ELF-1 (cell line): ENCODE measurements at regions not wholly inside any gene's neighbourhood (a gene's known extent, or its start where the extent isn't known, plus 50 kb on each side); places are given as distances from the start of the nearest gene placed in this dataset.
"Not testable (repeated sequence)": the region's sequence is repeated elsewhere in the genome, so short reads cannot be mapped to it uniquely, and the experiment has no call there.

Experiments
- DNase-seq: peaks from one replicate; pipeline ENCODE4 v3.0.0-alpha.2; 2016; ENCODE audit warnings: low read depth, low spot score

DNA sequence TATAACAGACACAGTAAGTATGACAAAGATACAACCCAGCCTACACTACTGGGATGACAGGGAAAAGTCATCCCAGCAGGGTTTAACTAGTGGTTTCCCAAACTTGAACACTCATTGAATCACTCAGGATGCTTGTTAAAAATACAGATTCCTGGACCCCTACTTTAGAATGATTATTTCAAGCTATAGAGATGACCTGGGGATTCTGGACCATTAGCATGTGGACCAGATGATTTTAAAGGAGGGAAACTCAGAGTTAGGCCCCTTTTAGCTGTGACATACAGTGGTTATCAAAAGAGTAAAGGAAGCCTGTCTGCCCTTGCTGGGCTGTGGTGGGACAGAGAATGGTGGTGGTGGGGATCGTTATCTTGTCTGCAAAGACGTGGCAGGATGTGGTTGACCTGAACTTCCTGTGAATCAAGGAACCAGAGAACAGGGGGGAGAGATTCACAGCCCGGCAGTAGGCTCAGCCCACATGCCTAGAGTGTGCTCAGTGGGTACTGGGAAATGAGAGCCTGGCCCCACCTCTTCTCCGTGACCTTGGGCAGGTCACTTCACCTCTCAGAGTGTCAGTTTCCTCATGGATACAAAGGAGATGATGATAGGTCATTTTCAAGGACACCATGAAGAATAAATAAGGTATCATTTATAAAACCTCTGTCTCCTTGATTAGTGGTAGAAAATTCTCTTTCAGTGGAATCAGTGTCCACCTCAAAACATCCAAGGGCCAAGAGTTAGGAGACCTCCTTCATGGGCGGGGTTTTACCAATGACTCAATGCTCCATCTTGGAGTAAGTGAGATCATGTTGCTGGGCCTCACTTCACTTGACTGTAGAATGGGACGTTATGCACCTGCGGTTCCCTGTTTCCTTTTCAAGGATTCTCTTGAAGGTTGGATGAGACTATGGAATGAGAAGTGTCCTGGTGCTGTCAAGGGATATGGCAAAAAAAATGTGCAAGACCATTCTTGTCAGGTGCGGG is 306.5 kb downstream of the RPLP1 start:
- no peak for DNase-seq

DNA sequence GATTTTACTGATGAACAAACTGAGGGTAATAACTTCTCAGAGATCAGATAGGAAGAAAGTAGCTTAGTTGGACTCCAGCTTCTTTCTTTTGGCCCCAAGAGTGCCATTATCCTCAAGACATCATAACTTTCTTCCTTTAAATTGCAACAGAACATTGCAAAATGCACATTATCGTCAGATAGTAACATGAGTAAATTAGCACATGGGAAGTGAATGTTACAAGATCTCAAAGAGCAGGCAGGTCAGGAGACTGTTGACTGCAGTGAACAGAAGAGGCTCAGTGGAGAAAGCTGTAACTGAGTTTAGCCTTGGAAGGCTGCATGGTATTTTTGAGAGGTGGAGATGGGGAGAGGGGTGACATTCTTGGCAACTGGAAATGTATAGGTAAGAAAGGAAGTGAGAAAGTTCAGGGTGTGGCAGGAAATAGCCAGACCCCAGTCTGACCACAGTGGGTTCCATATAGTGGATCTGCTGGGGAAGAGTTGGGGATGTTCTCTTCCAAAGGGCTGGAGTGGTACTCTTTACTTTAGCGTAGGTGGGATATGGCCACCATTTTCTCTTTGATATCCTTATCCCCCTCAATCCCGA is 307.7 kb downstream of the RPLP1 start:
- no peak for DNase-seq

GRCh38 chr15:69760890-69761568 is 308.4 kb downstream of the RPLP1 start:
- peak; percentile 62 for DNase-seq

DNA sequence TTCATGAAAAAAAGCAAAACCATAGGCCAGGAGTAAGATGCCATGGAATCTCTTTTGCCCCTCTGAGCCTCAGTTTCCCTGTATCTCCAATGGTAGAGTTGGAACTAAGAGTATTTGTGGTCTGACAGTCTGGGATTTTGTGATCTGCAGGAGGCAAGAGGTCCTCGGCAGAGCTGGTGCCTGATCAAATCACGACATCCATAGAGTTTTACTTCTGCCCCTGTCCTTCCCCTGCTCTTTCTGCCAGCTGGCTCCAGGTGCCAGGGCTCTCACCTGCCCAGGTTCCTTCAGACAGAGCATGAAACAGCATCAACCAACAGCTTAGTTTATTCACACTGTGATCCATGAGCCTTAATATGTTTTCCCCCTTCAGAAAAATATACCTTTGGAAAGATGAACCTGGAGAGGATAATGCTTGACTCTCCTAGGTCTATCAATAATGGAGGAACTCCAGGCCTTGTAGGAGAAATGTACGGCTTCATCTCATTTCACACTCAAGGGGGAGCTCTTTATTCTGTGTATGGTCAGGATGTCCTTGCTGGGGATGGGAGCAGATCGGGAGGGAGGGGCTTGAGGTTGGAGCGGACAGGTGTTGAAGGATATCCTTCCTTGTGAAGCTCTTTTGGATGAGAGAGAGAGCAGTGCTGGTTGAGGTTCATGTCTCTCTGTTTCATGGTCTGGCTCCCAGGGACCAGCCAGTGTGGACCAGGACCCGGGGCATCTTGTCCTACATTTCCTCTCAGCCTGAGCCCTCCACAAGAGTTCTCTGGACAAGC is 309.9 kb downstream of the RPLP1 start:
- DNase-seq: peak; percentile 71

DNA sequence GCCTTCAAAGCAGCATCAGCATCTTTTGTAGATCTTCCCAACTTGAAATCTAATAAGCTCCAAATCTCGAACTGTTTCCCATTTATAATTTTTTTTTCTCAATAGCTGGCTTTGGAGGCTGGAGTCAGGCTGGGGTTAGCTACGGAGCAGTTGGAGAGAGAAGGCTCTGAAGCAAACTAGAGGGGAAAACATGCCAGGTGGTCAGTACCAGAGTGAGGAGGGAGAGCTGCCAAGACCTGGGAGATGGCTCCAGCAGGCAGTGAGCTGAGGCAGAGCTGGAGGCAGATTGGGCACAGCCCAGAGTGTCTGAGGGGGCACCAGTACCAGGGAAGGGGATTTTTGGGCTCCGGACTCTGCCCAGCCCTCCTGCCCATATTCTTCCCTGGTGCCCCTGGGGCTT is 311.2 kb downstream of the RPLP1 start:
- DNase-seq: no peak

DNA sequence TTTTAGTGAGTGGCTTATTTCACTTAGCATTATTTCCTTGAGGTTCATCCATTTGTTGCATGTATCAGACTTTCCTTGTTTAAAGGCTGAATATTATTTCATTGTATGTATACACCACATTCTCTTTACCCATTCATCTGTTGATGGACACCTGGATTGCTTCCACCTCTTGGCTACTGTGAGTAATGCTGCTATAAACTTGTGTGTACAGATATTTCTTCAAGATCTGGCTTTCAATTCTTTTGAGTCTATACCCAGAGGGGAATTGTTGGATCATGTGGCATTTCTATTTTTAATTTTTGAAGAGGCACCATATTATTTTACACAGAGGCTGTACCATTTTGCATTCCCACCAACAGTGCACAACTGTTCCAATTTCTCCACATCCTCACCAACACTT is 313.5 kb downstream of the RPLP1 start:
- DNase-seq: no peak

GRCh38 chr15:69767191-69767590 is 314.6 kb downstream of the RPLP1 start:
- no peak for DNase-seq

DNA sequence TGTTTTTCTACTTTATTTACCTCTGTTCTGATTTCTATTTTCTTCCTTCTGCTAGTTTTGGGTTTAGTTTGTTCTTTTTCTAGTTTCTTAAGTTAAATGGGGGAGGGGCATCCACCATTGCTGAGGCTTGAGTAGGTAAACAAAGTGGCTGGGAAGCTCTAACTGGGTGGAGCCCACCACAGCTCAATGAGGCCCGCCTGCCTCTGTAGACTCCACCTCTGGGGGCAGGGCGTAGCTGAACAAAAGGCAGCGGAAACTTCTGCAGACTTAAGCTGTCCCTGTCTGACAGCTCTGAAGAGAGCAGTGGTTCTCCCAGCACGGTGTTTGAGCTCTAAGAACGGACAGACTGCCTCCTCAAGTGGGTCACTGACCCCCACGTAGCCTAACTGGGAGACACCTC is 316.7 kb downstream of the RPLP1 start:
- peak; percentile 62 for DNase-seq

DNA sequence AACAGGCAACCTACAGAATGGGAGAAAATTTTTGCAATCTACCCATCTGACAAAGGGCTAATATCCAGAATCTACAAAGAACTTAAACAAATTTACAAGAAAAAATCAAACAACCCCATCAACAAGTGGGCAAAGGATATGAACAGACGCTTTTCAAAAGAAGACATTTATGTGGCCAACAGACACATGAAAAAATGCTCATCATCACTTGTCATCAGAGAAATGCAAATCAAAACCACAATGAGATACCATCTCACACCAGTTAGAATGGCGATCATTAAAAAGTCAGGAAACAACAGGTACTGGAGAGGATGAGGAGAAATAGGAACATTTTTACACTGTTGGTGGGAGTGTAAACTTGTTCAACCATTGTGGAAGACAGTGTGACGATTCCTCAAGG is 321.6 kb downstream of the RPLP1 start:
- not testable (repeated sequence) for DNase-seq

DNA sequence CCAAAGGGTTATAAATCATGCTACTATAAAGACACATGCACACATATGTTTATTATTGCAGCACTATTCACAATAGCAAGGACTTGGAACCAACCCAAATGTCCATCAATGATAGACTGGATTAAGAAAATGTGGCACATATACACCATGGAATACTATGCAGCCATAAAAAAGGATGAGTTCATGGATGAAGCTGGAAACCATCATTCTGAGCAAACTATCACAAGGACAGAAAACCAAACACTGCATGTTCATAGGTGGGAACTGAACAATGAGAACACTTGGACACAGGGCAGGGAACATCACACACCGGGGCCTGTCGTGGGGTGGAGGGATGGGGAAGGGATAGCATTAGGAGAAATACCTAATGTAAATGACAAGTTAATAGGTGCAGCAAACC is 322.1 kb downstream of the RPLP1 start:
- DNase-seq: not testable (repeated sequence)

GRCh38 chr15:69777356-69777755 is 320.4 kb downstream of the TLE3 start:
- no peak for DNase-seq

DNA sequence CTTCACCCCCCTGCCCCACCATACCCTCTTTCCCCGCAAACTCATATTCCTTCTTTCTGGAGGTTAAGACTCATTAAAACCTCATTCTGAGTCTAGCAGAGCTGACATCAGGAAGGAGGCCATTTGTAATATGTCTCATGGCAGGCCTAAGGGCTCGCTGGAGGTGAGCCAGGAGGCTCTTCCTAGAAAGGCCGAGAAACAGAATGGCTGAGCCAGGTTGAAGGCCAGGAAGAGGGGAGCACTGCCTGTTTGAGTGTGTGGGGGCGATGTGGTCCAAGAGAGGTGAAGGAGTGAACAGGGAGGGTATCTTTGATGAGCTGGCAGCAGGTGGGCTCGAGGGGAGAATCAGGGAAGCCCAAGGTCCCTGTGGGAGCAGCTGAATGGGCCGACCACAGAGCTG is 317.3 kb downstream of the TLE3 start:
- no peak for DNase-seq

DNA sequence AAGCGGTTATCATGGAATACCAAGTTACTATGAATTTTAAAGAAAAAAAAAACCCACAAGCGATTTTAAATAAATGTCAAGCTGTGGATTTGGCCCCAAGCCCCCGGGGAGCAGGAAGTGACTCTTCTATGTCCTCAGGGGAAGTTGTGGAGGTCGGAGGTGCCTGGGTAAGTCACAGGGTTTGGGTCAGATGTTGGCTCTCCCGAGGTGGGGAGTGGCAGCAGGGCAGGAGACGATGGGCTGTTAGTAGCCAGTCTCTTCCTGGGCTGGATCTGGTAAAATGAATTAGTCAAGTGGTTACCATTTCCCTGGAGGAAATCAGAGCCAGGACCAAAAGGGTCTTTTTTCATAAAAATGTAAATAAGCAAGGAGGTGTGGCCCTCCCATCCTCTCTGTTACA is 316.7 kb downstream of the TLE3 start:
- no peak for DNase-seq

DNA sequence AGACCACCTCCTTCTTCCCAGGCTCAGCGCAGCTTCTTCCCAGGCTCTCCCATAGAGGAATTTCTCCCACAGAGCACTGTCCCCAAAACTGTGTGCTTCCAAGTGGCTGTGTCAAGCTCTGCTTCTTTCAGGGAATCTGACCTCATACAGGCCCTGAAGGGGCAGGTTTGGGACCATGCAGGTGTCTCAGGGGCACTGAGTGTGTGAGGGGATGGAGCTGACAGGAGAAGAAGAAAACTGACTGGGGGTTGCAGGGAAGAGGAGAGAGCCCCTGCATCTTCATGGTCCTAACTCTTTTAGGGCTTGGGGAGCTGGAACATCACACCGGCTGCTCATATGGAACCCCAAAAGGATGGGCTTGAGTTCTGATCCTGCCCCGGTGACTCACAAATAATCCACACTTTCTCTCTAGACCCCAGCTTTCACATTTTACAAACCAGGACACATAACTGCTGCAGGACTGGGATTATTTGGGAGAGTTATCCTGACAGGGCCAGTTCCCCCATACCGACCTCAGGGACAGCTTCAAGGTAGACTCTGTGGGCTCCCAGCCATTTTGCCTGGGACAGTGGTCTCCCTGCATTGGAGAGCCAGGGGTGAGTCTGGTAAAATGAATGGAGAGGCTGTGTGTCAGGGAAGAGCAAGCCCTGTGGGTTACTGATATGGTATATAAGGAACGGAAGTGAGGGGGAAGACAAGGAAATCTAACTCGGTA is 316.1 kb downstream of the TLE3 start:
- DNase-seq: no peak

DNA sequence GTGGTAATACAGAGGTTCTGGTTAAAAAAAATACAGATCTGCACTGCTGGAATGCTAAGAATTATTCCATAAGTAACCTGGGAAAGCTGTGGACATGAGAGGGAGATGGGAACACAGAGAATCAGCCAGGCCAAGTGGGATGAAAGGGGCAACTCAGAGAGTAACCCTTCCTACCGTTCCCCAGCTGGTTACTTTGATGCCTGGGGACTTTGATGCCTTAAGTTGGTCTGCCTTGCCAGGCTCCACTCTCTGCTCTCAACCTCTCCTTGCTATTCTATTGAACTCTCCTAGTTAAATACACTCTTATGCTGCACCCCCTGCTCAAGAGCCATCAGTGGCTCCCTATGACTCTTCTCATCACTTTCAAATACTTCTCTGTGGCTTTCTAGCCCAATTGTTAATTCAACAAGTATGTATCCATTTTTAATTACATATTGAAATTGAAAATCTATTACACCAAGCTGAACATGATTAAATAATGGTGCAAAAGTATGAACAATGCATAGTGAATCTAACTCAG is 315.5 kb downstream of the TLE3 start:
- DNase-seq: no peak

DNA sequence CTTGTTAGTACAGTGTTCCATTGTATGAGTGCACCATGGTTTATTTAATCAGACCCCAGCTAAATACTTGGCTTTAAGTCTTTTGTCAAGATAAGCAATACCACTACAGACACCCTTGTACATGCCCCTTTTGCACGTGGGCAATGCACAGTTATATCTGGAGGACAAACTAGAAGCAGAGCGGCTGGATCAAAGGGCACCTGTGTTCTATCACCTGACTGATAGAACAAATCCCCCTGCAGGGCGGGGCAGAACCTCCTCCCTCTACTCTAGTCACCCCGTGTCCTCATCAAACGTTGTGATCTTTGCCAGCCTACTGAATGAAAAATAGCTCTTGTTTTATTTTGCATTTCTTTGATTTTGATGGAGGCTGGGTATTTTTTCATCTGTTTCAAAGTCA is 314.9 kb downstream of the TLE3 start:
- no peak for DNase-seq

DNA sequence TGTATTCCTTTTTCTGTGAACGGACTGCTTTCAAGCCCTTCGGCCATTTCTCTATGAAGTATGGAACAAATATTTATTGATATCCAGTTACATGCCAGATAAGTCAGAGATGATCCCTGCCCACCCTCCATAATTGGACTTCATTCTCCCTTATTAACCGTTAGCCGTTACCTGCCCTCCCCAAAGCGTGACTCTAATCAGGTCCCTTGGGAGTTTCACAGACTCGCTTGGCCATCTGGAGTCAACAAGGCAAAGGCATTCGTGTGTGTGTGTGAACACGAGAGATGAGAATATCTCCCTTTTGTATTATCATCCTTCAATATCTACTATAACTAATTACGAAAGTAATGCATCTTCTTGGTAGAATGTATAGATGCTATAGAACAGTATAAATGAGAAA is 314.5 kb downstream of the TLE3 start:
- no peak for DNase-seq

DNA sequence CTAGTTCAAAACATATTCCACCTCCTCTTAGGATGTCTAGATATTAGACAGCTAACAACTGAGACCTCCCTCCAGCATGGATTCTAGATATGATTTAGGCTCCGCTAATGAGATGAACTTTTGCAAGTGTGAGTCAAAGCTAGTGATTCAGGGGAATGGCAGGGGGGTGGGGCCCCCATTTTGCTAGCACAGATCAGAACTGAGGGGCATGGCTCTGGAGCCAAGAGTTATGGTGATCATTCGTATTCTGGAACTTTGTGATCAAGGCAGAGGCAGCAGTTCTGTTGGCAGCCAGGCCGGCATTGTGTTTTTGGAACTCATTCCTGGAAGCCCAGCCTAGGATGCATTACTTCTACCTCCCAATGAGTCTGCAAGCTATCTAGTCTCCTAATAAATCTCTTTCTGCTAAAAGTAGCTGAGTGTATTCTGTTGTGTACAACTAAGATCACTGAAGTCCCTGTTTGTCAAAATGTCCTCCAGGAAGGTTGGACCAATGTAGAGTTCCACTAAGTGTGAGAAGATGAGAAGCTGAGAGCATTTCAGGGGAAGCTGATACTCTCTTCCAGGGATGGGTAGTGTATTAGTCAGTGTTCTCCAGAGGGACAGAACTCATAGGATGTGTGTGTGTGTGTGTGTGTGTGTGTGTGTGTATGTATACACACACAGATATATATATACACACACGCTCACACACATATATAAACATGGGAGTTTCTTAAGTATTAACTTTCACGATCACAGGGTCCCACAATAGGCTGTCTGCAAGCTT is 312.7 kb downstream of the TLE3 start:
- DNase-seq: no peak

- DNase-seq: no peak
These were observed 311.5 kb downstream of the TLE3 start for GRCh38 chr15:69786136-69786701.

DNA sequence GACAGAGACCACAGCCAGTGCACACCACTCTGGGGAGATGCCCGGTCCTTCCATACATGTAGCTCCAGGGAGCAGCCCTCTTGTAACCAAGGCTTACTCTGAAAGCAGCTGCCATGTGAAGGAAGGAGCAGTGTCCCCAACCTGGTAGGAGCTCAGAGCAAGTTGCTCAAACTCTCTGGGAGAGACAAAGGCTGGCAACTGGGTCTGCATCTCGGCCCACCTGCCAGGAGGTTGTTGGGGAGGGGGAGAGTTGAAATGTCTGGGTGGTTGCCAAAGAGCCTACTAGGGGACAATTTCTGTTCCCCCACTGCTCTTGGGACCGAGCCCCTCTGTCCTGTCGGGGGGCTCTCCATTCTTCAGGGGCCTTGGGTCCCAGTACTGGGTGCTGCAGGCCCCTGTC is 309.9 kb downstream of the TLE3 start:
- DNase-seq: no peak
